Smooth muscle cell (in vitro differentiated cells): ENCODE measurements at regions not wholly inside any gene's neighbourhood (a gene's known extent, or its start where the extent isn't known, plus 50 kb on each side); places are given as distances from the start of the nearest gene placed in this dataset.

Experiments used
- DNase-seq: peaks from one replicate; lab custom pipeline; 2025; ENCODE audit not compliant: unreplicated experiment; lab: John Stamatoyannopoulos, UW
- H2AFZ ChIP-seq: fragments of 200-600 bp; sonication (generic); 2 replicates; pipeline ENCODE4 v1.6.0; 2016; ENCODE audit warnings: antibody characterized with exemption, low read depth, mild to moderate bottlenecking
- H3F3A ChIP-seq: fragments of 200-600 bp; sonication (generic); 2 replicates; pipeline ENCODE4 v1.6.0; 2017; ENCODE audit warnings: antibody characterized with exemption, low read depth
- H3K27ac ChIP-seq: fragments of 200-600 bp; sonication (generic); 2 replicates; pipeline ENCODE4 v1.5.1; 2016; ENCODE audit warnings: low read depth, mild to moderate bottlenecking
- H3K27me3 ChIP-seq: fragments of 200-600 bp; sonication (generic); 2 replicates; pipeline ENCODE4 v1.6.1; 2016; ENCODE audit warnings: low read depth, mild to moderate bottlenecking
- H3K36me3 ChIP-seq: fragments of 200-600 bp; sonication (generic); 2 replicates; pipeline ENCODE4 v1.5.1; 2016; ENCODE audit warnings: low read depth
- H3K4me1 ChIP-seq: fragments of 200-600 bp; sonication (generic); 2 replicates; pipeline ENCODE4 v1.5.1; 2016; ENCODE audit warnings: low read depth
- H3K4me2 ChIP-seq: fragments of 200-600 bp; sonication (generic); 2 replicates; pipeline ENCODE4 v1.6.0; 2016; ENCODE audit warnings: mild to moderate bottlenecking
- H3K4me3 ChIP-seq: fragments of 200-600 bp; sonication (generic); 2 replicates; pipeline ENCODE4 v1.5.1; 2016; ENCODE audit warnings: mild to moderate bottlenecking
- H3K79me2 ChIP-seq: fragments of 200-600 bp; sonication (generic); 2 replicates; pipeline ENCODE4 v1.6.0; 2016; ENCODE audit warnings: low read depth, mild to moderate bottlenecking
- H3K9ac ChIP-seq: fragments of 200-600 bp; sonication (generic); 2 replicates; pipeline ENCODE4 v1.6.0; 2016; ENCODE audit warnings: low read depth
- H3K9me3 ChIP-seq: fragments of 200-600 bp; sonication (generic); replicated peaks from 2 replicates; pipeline ENCODE4 v1.5.1; 2016; ENCODE audit warnings: low read depth
- H4K20me1 ChIP-seq: fragments of 200-600 bp; sonication (generic); 2 replicates; pipeline ENCODE4 v1.6.0; 2016; ENCODE audit warnings: low read depth
- WGBS: methylation state at CpG from one replicate; pipeline ENCODE4 v1.1.7; 2016; ENCODE audit warnings: low lambda C conversion rate; 5-methylcytosine and 5-hydroxymethylcytosine counted together
- TF ChIP-seq, protein P1 (sequence below): fragments of 200-600 bp; sonication (generic); IDR thresholded peaks from 2 replicates; pipeline ENCODE4 v1.5.1; 2017; ENCODE audit warnings: borderline replicate concordance, mild to moderate bottlenecking, antibody characterized with exemption; ENCODE audit not compliant: insufficient read depth, poor library complexity, severe bottlenecking

DNA sequence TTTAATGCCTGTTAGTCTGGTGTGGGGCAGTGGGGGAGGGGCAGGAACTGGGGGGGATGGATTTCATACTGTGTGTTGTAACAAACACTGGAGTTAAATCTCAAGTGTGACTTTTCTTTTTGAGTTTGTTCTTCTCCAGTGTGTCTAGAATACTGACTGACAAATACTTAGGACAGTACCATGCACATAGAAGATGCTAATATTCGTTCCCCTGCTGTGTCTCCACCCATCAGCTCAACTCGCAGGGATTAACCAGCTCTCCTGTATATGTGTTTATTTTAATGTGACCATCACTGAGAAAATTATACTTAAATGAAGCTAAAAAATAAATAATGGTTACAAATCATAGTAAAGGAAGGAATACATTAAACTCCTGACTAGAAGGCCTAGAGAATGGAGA is 150.9 kb upstream of the E2F8 start:
- Histone ChIP-seq H4K20me1 (no peaks in the 10 kb centered on the region), H2AFZ (no peak overlapping the region), H3K9ac (no peak overlapping the region), H3K4me1 (no peaks in the 10 kb centered on the region), H3K36me3 (no peaks in the 10 kb centered on the region), H3K27me3 (peaks cover 17% of the 10 kb centered on the region), H3F3A (no peaks in the 10 kb centered on the region), H3K9me3 (no peaks in the 10 kb centered on the region), H3K27ac (no peak overlapping the region), H3K4me2 (no peak overlapping the region), H3K79me2 (no peaks in the 10 kb centered on the region), H3K4me3 (no peak overlapping the region)
- 90% methylated on average over 2 of the region's 2 CpGs for WGBS
- no peak for DNase-seq
- TF ChIP-seq, protein P1, sequence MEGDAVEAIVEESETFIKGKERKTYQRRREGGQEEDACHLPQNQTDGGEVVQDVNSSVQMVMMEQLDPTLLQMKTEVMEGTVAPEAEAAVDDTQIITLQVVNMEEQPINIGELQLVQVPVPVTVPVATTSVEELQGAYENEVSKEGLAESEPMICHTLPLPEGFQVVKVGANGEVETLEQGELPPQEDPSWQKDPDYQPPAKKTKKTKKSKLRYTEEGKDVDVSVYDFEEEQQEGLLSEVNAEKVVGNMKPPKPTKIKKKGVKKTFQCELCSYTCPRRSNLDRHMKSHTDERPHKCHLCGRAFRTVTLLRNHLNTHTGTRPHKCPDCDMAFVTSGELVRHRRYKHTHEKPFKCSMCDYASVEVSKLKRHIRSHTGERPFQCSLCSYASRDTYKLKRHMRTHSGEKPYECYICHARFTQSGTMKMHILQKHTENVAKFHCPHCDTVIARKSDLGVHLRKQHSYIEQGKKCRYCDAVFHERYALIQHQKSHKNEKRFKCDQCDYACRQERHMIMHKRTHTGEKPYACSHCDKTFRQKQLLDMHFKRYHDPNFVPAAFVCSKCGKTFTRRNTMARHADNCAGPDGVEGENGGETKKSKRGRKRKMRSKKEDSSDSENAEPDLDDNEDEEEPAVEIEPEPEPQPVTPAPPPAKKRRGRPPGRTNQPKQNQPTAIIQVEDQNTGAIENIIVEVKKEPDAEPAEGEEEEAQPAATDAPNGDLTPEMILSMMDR, result no peak

DNA sequence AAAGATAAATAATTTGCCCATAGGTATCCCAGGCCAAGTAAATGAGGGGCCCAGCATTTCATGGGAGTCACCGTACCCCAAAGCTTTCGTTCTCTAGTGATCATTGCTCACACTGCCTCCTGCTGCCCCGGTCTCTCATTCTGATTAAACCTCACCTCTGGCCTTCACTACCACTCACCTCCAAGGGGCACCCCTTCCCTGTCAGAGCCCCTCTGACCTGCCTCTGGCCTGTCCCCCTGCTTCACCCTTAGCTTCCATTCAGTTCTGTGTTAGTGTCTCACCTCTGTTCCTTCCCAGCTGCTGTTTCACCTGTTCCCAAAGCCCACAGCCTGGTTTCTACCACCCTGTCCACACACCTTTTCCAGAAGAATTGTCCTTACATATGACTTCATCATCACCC is 150.3 kb upstream of the E2F8 start:
- H3F3A ChIP-seq, result no peaks in the 10 kb centered on the region
- TF ChIP-seq, protein P1, result no peak
- H2AFZ ChIP-seq, result no peak overlapping the region
- H4K20me1 ChIP-seq, result no peaks in the 10 kb centered on the region
- H3K9me3 ChIP-seq, result no peaks in the 10 kb centered on the region
- no peaks in the 10 kb centered on the region for H3K36me3 ChIP-seq
- H3K9ac ChIP-seq, result no peak overlapping the region
- DNase-seq, result no peak
- H3K79me2 ChIP-seq, result no peaks in the 10 kb centered on the region
- no peak overlapping the region for H3K4me2 ChIP-seq
- WGBS, result 64% methylated on average over 3 of the region's 3 CpGs
- peaks cover 20% of the 10 kb centered on the region for H3K27me3 ChIP-seq
- H3K27ac ChIP-seq, result no peak overlapping the region
- no peaks in the 10 kb centered on the region for H3K4me1 ChIP-seq
- H3K4me3 ChIP-seq, result no peak overlapping the region

DNA sequence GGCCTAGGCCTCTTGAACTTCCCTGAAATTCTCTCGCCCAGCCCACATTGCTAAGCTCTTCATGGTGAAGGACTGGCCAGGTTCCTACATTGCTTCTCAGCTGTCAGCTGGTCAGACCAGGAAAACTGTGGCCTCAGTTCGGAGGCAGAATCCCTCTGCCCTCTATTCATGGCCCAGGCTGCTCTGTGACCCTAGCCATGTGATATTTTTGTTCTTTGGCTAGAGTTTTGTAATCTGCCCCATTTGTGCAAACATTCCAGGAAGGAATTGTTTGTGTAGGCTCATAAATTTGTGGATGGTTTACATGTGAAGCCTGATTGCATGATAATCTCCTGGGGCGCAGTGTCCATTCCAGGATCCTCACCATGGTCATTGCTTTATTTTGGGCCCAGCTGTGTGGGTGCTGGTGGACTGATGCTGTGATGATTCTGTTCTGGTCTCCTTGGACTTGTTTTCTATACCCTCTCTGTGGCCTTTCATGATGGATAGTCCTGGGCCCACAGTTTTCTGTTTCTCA is 149.1 kb upstream of the E2F8 start:
- H4K20me1 ChIP-seq, result no peaks in the 10 kb centered on the region
- no peak for DNase-seq

More for the DNA sequence above, 149.1 kb upstream of the E2F8 start:
- no peaks in the 10 kb centered on the region for H3K4me1 ChIP-seq
- H3K36me3 ChIP-seq, result no peaks in the 10 kb centered on the region
- no peak overlapping the region for H2AFZ ChIP-seq
- TF ChIP-seq, protein P1, result no peak
- no peak overlapping the region for H3K4me2 ChIP-seq
- no peak overlapping the region for H3K9ac ChIP-seq
- no peaks in the 10 kb centered on the region for H3K79me2 ChIP-seq
- no peaks in the 10 kb centered on the region for H3K9me3 ChIP-seq
- no peak overlapping the region for H3K27ac ChIP-seq
- WGBS, result 97% methylated on average over 3 of the region's 3 CpGs
- no peaks in the 10 kb centered on the region for H3F3A ChIP-seq
- peaks cover 21% of the 10 kb centered on the region for H3K27me3 ChIP-seq
- H3K4me3 ChIP-seq, result no peak overlapping the region
